HG03469 (cell line): ENCODE measurements at regions not wholly inside any gene's neighbourhood (a gene's known extent, or its start where the extent isn't known, plus 50 kb on each side); places are given as distances from the start of the nearest gene placed in this dataset.

Source experiments
- ATAC-seq: cut with Tn5 transposase; IDR thresholded peaks from one replicate; pipeline ENCODE4 v1.9.1; 2021; ENCODE audit warnings: mild to moderate bottlenecking, moderate library complexity, moderate number of reproducible peaks; ENCODE audit not compliant: unreplicated experiment

DNA sequence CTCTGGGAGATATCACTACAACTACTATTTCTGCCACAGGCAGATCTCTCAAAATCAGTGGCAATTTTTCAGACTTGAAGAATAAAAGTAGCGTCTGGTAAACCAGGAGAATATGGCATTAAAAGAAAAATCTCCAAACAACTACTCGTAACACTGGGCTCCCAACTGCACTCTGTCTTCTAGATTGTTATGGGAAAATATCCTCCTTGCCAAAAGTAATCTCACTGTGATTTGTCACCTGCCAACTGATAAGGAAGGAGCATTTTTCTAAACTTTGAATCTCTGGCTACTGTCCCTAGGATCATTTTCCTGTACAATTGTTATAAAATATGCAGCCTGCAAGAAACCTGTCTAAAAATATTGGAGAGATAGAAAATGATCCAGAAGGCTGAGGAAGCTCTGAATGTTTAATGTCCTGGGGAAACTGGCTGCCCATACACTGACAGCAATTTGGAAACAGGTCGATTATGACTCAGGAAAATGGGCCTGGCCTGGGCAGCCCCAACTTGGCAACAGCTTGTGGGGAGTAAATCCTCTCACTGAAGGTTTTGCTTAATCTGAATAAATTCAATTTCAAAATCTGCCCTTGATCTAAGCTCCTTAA, 90.5 kb upstream of the DBX1 start:
- ATAC-seq = no peak

DNA sequence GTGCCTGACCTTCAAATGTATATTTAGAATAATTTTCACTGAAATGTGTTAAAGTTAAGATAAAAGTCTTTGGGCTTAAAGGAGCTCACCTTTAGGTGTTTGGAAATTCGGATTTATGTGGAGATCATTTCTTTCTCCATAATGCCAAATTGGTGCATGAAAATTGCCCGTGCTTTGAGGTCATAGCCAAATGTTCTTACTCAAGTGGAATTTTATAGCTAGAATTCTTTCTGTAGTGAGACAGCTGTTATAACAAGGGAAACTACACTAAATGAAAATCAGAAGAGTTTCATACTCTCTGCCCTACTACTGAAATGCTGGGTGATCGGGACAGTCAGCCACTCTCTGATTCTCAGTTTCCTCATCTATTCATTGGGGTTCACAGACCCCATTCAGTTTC, 89.5 kb upstream of the DBX1 start:
- ATAC-seq = no peak

DNA sequence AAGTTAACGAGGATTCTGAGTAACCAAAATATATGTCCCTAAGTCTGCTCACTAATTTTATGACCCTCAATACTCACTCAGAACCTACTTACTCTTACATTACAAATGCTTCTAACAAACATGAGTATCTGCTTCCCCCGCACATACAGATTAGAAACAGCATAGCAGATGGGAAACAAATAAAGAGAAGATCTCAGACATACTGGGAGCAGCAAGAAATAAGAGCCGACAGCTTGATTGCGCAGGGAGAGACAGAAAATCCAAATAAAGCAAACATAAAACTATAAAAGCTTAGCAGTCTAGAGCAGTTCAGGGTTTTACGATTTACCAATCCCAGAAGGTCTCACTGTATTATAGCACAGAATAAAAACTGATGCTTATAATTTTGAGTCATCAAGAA, 89.1 kb upstream of the DBX1 start:
- ATAC-seq = no peak

DNA sequence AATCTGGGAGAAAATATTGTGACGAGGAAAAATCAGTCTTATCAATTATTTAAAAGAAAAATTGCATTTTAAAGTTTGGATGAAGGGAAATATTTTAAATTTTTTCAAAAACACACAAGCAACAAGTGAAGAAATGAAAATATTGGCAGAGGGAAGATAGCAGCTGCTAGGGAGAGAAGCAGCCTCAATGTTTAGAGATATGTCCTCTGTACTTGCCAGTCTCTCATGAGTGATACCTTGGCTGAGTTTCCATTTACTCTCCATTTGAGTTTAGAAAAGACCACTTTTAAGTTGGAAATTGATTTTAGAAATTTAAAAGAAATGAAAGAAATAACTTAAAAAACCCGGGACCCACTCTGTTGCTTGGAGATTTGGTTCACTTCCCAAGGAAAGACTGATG, 88.6 kb upstream of the DBX1 start:
- no peak for ATAC-seq

DNA sequence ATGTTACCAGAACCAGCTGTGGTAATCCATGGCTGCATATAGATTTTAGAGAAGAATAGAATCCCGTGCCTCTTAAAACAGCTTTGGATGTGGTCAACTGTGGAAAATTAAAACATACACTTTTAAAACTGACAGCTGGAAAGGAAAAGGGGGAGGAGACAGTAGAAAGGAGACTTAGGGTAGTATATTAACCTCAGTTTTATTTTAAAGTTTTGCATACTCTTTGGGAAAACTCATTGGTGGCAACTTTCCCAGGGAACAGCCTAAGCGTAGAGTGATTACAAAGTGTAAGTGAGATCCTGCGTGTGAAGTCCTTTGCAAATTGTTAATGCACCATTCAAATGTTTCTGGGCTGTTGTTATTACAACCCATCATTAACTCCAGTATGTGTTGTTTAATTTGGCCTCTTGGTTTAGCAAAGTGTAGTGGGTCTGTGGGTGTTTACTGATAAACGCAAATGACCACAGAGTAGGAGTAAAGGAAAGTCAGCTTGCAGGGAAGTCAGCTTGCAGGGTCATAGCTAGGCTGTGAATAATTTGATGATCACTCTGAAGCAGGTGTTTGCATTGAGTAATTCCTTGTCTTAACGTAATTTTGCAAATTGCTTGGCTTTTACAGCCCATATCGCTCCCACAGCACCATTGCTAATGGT, 88.0 kb upstream of the DBX1 start:
- no peak for ATAC-seq

DNA sequence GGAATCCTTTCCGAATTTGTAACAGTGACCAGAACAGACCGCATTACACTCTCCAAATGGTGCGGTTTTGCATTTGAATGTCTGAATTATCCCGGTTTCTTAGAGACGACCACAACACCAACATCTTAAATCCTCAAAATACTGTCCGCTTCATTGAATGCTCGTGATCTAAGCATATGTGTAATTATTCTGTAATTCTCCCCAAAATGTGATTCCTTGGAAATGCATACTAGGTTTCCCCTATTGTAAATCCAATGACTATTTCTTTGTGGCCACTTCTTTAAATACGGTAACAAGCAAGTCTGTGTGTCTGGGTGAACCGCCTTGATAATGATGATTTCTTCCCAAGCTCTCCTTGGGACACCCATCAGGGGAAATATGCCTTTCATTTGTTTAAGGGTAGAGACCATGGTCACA, 87.3 kb upstream of the DBX1 start:
- ATAC-seq = no peak

DNA sequence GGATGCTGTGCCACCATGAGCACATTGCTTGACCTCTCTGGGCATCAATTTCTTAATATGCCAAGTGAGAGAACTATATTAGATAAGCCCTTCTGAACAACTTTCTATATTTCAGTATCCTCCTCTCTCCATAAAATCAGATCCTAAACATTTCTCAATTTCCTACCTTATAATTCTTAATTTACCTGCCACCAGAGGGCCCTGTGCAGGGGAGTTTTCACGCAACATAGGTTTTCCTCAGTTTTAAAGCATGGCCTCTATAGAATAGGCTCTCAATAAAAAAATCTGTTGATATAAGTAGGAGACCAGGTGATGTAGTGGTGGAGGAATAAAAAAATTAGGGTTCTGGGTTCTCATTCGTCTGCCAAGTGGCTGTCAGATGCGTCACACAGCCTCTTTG, 83.7 kb upstream of the DBX1 start:
- no peak for ATAC-seq

DNA sequence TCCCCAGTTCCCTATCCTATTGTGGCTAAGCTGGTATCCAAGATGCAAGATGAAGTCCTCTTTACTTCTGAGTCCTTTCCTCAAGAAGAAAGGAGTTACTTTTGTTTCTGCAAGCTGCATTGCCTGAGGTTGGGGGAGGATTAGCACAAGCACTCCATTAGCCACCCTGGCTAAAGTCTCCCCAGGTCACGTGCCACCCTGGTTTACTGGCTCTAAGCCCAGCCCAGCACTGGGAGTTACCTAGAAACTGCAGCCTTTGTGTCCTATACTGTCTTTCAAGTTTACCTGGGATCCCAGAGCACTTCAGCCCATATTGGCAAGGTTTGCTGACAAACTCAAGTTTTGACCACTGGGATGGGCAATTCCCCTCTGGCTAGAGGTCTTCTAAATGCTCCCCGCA, 78.4 kb upstream of the DBX1 start:
- ATAC-seq = no peak

DNA sequence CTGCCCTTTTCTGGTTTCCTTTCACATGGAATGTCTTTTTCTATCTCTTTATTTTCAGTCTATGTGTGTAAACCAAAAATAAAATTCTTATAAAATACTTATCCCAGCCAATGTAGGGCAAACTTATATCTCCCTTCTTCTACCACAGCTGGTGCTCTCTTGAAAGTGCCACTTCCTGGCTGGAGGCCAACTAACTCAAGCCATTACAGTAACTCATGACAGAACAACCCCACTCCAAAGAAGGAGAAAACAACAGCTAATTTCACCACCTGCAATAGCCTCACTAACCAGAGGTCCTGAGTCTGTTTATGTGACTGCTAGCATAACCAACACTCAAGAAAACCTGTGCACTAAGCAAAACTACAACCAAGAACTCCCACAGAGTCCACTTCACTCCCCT, 74.9 kb upstream of the DBX1 start:
- no peak for ATAC-seq

DNA sequence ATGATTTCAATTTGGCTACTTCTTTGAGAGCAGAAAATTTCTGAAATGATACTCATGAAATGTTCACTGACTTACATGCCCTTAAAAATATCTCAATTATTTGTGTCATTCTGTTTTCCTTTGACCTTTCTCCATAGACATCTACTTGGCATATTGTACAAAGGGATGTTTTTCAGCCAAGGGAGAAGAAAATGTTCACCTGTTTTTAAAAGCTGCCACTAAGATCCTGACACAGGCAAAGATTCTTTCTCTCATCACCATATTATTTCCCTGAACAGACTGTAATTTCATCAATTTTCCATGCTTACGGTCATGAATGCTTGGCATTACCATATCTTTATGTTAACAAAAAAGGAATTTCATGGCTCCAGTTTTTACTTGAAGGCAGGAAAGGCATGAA, 67.4 kb upstream of the DBX1 start:
- ATAC-seq = no peak

DNA sequence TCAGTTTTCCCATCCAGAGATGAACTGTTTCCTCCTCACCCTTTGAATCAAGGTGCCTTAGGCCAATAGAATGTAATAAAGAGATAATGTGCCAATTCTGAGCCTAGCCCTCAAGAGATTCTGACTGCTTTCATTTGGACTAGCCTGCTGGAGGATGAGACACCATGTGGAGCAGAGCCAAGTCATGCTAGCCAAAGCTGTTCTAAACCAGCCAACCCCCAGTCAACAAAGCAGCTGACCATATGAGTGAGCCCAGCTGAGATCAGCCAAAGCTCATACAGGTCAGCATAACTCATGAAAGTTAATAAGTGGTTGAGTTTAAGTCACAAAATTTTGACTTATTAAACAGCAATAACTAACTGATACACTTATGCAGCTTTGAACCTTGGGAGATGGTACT, 66.7 kb upstream of the DBX1 start:
- no peak for ATAC-seq

DNA sequence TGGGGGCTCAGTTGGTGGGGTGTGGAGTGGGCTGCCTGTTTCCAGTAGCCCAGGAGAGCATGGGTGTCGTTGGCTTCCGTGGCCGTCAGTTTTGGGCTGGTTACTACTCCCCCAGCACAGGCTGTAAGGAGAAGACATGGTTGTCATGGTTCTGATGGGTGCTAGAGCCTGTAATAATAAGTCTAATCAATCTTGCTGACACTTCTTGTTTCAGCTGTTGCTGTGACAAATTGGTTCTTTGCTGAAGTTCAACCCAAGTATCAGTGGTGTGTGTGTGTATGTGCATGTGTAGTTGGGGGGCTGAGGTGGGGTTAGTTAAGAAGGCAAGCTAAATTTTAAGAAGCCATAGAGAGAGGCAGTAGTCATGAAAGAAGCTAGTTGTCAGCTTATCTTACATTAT, 61.3 kb upstream of the DBX1 start:
- no peak for ATAC-seq

DNA sequence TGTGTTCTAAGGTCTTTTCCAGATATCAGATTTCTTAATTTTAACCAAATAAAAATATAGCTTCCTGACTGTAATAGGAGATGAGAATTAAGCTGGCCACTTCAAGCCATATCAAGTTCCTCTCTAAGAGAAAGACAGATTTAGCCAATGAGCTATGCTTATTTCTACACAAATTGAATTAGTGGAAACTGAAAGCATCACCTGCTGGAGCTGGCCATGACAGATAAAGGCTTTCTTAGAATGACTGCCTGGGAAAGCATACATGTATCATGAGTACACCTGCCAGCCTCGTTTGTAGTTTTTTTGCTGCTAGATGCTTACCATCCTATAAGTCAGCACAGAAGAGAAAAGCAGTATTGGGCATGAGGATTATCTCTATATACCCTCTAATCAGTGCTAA, 53.5 kb upstream of the DBX1 start:
- no peak for ATAC-seq

DNA sequence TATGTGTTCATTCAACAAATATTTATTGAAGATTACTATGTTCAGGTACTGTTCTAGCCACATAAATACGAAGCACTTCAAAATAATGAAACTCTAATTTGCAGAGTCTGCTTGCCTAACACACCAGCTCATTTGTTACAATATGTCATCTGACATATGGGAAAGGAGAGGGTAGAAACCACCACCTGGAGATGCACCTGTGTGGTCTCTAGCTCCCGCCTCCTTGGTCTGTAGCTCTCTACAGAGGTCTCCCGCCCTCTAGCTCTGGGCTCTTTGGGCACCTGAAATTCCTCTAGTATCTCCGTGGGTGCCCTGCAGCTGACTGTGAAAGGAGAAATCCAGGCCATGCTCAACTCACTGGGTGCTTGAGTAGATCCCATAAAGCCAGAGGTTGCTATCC, 51.4 kb upstream of the DBX1 start:
- ATAC-seq = no peak
